ENCODE measurements at regions not wholly inside any gene's neighbourhood (a gene's known extent, or its start where the extent isn't known, plus 50 kb on each side); places are given as distances from the start of the nearest gene placed in this dataset.

GRCh38 chr5:38184627-38185026, 73.7 kb upstream of the EGFLAM start:
- Histone ChIP-seq H3K4me3 (no peak overlapping the region), H3K27ac (no peak overlapping the region), H3K9ac (no peak overlapping the region), H4K20me1 (no peaks in the 10 kb centered on the region), H3K4me1 (no peaks in the 10 kb centered on the region), H3K36me3 (no peaks in the 10 kb centered on the region), H3K4me2 (no peak overlapping the region), H3K27me3 (no peaks in the 10 kb centered on the region), H3K9me3 (no peaks in the 10 kb centered on the region)
- no peak for TF ChIP-seq Cebpa-rat (IDR thresholded peaks at IDR 0.05)

DNA sequence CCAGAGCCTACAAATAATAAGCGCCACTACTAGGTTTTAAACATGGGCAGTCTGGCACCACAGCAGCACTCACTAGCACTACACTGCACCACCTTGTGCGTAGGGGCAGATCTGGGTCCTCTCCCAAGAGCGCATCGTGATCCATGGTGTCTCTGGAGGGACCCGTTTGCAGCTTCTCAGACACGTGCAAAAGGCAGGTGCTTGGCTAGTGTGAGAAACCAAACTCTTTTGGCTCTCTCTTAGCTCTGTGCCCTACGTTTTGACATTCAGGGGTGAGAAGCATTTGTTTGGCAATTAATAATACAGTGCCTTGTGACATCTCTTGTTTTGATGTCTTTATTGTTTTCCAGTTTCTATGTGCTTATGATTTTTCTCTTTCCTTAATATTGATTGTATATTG, 75.4 kb upstream of the EGFLAM start:
- H3K27me3 ChIP-seq = no peaks in the 10 kb centered on the region

GRCh38 chr5:38168029-38168428, 90.3 kb upstream of the EGFLAM start:
- no peak for TF ChIP-seq Cebpa-rat (IDR thresholded peaks at IDR 0.05)
- Histone ChIP-seq H4K20me1 (no peaks in the 10 kb centered on the region), H3K27me3 (no peaks in the 10 kb centered on the region)

More for the DNA sequence above, 75.4 kb upstream of the EGFLAM start:
- Histone ChIP-seq H4K20me1 (no peaks in the 10 kb centered on the region), H3K9me3 (no peaks in the 10 kb centered on the region), H3K27ac (no peak overlapping the region), H3K4me1 (no peaks in the 10 kb centered on the region), H3K9ac (no peak overlapping the region), H3K36me3 (no peaks in the 10 kb centered on the region), H3K4me3 (no peak overlapping the region), H3K4me2 (no peak overlapping the region)
- TF ChIP-seq Cebpa-rat (IDR thresholded peaks at IDR 0.05) = no peak

DNA sequence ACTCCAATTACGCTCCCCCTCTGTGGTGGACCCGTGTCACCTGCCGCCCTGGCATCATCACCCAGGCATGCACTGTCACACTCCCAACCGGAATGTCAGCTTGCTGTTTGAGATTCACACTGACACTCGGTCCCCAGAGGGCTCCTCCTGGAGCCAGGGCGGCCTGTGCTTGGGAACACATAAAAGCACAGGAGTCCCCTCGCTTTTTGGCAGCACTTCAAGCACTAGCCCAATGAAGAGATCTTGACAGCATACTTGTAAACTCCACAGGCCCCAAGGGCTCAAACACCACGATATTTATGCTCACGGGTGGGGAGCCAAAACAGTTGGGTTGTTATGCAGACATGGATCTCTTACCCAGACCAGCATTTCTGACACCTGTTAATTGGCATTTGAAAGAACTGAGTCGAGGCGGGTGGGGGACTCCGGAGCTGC, 90.8 kb upstream of the EGFLAM start:
- Histone ChIP-seq H3K36me3 (no peaks in the 10 kb centered on the region), H3K9ac (no peak overlapping the region), H4K20me1 (no peaks in the 10 kb centered on the region), H3K4me2 (no peak overlapping the region), H3K4me1 (no peaks in the 10 kb centered on the region), H3K9me3 (no peaks in the 10 kb centered on the region), H3K27me3 (no peaks in the 10 kb centered on the region), H3K4me3 (no peak overlapping the region), H3K27ac (no peak overlapping the region)
- TF ChIP-seq Cebpa-rat (IDR thresholded peaks at IDR 0.05) = no peak

More at GRCh38 chr5:38168029-38168428, 90.3 kb upstream of the EGFLAM start:
- no peak overlapping the region for H3K4me2 ChIP-seq
- H3K4me1 ChIP-seq = no peaks in the 10 kb centered on the region
- no peaks in the 10 kb centered on the region for H3K36me3 ChIP-seq
- H3K4me3 ChIP-seq = no peak overlapping the region
- no peaks in the 10 kb centered on the region for H3K9me3 ChIP-seq
- H3K9ac ChIP-seq = no peak overlapping the region
- no peak overlapping the region for H3K27ac ChIP-seq

- Histone ChIP-seq H3K4me2 (no peak overlapping the region), H4K20me1 (no peaks in the 10 kb centered on the region), H3K36me3 (no peaks in the 10 kb centered on the region), H3K27ac (no peak overlapping the region), H3K4me1 (no peaks in the 10 kb centered on the region), H3K9me3 (no peaks in the 10 kb centered on the region), H3K9ac (no peak overlapping the region), H3K4me3 (no peak overlapping the region), H3K27me3 (no peaks in the 10 kb centered on the region)
- no peak for TF ChIP-seq Cebpa-rat (IDR thresholded peaks at IDR 0.05)
Measured at GRCh38 chr5:38166832-38167231, 91.5 kb upstream of the EGFLAM start.

- Histone ChIP-seq H3K27ac (no peak overlapping the region), H3K9ac (no peak overlapping the region), H3K4me3 (no peak overlapping the region), H4K20me1 (no peaks in the 10 kb centered on the region), H3K36me3 (no peaks in the 10 kb centered on the region), H3K4me2 (no peak overlapping the region), H3K4me1 (no peaks in the 10 kb centered on the region), H3K27me3 (no peaks in the 10 kb centered on the region), H3K9me3 (no peaks in the 10 kb centered on the region)
- TF ChIP-seq Cebpa-rat (IDR thresholded peaks at IDR 0.05) = no peak
Measured at GRCh38 chr5:38165435-38165834, 92.9 kb upstream of the EGFLAM start.

DNA sequence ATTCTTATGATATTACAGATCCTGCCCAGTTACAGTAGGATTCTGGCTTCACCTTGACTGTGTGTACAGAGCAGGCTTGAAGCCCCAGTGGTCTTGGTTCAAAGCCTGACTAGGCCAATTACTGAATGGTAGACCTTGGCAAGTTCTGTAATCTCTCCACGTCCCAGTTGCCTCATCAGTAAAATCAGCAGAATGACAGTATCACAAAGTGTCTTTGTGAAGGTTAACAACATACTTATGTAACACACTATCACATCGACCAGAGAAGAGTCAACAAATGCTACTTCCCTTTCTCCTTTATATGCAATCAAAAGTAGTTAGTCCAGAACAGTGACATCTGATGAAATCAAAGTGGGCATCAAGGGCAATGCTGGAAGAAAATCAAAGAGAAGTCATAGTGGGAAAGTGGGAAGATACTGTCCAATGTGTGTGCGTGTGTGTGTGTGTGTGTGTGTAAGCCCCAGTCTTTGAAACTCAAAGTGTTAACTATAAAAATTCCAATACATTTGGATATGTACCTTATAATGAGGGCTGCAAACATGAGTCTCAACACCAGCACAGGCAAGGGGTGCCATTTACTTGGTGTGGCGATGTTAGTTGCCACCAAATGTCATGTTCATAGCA, 93.5 kb upstream of the EGFLAM start:
- Histone ChIP-seq H3K9ac (no peak overlapping the region), H4K20me1 (no peaks in the 10 kb centered on the region)
- no peak for TF ChIP-seq Cebpa-rat (IDR thresholded peaks at IDR 0.05)

DNA sequence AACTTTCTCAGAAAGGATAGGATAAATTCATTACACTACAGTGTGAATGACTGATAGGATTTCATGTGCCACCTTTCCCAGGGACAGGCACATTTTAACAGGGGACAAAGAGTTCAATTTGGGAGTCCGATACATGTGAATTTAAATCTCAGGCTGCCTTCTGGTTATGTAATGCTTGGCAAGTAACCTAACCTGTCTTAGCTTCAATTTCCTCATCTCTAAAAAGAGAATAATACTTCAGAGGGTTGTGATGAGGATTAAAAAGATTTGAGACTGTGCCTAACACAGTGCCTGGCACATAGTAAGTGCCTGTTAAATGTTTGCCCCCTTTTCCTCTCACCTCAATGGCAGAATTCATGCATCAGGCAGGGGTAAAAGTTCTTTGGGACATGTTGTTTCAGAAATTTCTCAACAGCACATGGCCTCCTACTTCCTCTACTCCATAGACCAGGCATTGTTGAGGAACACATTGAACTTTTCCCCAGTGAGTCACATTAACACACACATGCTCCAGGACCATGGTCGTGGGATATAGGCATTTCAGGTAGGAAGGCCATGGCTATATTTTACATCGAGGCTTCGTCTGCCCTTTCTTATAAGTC, 94.6 kb upstream of the EGFLAM start:
- no peak overlapping the region for H3K27ac ChIP-seq
- H3K27me3 ChIP-seq = no peaks in the 10 kb centered on the region

More for the DNA sequence above, 93.5 kb upstream of the EGFLAM start:
- Histone ChIP-seq H3K4me3 (no peak overlapping the region), H3K36me3 (no peaks in the 10 kb centered on the region), H3K4me1 (no peaks in the 10 kb centered on the region), H3K9me3 (no peaks in the 10 kb centered on the region), H3K4me2 (no peak overlapping the region), H3K27me3 (no peaks in the 10 kb centered on the region), H3K27ac (no peak overlapping the region)

DNA sequence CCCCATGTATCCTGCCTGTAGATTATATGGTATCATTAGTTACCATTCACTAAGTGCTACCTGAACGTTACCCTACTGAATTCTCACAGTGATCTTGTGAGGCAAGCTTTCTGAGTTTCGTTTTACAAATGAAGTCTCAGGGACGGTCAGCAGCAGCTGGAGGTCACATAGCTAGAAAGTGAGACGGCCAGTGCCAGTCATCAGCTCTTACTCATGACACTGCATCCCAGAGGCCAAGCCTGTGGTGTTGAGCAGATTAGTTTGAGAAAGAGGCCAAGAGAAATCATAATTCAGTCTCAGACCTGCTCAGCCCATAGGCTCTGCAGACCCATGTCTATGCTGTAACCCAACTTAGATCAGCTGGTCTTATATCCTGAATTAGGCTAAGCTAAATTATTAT, 95.7 kb upstream of the EGFLAM start:
- Histone ChIP-seq H3K9ac (no peak overlapping the region), H4K20me1 (no peaks in the 10 kb centered on the region), H3K9me3 (no peaks in the 10 kb centered on the region), H3K27ac (no peak overlapping the region), H3K4me3 (no peak overlapping the region), H3K4me2 (no peak overlapping the region), H3K36me3 (no peaks in the 10 kb centered on the region), H3K4me1 (no peaks in the 10 kb centered on the region), H3K27me3 (no peaks in the 10 kb centered on the region)
- no peak for TF ChIP-seq Cebpa-rat (IDR thresholded peaks at IDR 0.05)

More for the DNA sequence above, 94.6 kb upstream of the EGFLAM start:
- Histone ChIP-seq H3K4me2 (no peak overlapping the region), H3K4me3 (no peak overlapping the region), H3K36me3 (no peaks in the 10 kb centered on the region), H3K4me1 (no peaks in the 10 kb centered on the region), H4K20me1 (no peaks in the 10 kb centered on the region), H3K9ac (no peak overlapping the region), H3K9me3 (no peaks in the 10 kb centered on the region)
- no peak for TF ChIP-seq Cebpa-rat (IDR thresholded peaks at IDR 0.05)

DNA sequence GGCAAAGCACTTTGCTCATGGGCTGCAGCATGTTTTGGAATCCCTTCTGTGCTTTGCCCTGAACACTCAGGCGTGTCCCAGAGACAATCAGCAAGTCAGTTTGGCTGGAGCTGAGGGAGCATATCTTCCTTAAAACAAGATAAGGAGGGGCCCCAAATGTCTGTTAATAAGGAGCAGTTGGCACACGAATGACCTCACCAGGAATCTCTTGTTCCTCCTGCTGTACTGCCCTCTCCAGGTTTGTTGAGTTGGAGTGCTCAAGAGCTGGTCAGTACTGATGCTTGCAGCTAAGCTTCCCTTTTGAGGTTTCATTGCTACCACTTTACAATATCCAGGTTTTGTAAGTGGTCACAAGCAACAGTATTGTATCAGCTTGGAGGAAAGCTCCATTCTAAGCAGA, 101.3 kb upstream of the EGFLAM start:
- Histone ChIP-seq H3K4me3 (no peak overlapping the region), H3K9ac (no peak overlapping the region), H3K9me3 (no peaks in the 10 kb centered on the region), H4K20me1 (no peaks in the 10 kb centered on the region), H3K4me2 (no peak overlapping the region), H3K36me3 (no peaks in the 10 kb centered on the region), H3K27me3 (no peaks in the 10 kb centered on the region), H3K4me1 (no peaks in the 10 kb centered on the region), H3K27ac (no peak overlapping the region)
- TF ChIP-seq Cebpa-rat (IDR thresholded peaks at IDR 0.05) = no peak

Measured in BLaER1 (cell line).